ENCODE measurements at regions not wholly inside any gene's neighbourhood (a gene's known extent, or its start where the extent isn't known, plus 50 kb on each side); places are given as distances from the start of the nearest gene placed in this dataset.
"Not testable (repeated sequence)": the region's sequence is repeated elsewhere in the genome, so short reads cannot be mapped to it uniquely, and the experiment has no call there.

- DNase-seq: no peak
Measured at GRCh38 chrX:1778817-1779216, 164.0 kb downstream of the ASMT start.

GRCh38 chrX:1779626-1780025 lies 164.8 kb downstream of the ASMT start:
- no peak for DNase-seq

- DNase-seq: no peak
Measured at GRCh38 chrX:1781766-1782165, 166.9 kb downstream of the ASMT start.

GRCh38 chrX:1784773-1785172 lies 169.9 kb downstream of the ASMT start:
- DNase-seq: no peak

GRCh38 chrX:1788300-1788911 lies 173.5 kb downstream of the ASMT start:
- DNase-seq: no peak

GRCh38 chrX:1792636-1793035 lies 177.8 kb downstream of the ASMT start:
- DNase-seq: no peak

GRCh38 chrX:1794586-1794985 lies 179.7 kb downstream of the ASMT start:
- no peak for DNase-seq

- DNase-seq: no peak
Measured at GRCh38 chrX:1802912-1803311, 188.1 kb downstream of the ASMT start.

- no peak for DNase-seq
Measured at GRCh38 chrX:1803741-1804140, 188.9 kb downstream of the ASMT start.

GRCh38 chrX:1807301-1807731 lies 192.5 kb downstream of the ASMT start:
- peak; percentile 39 for DNase-seq

- no peak for DNase-seq
Measured at GRCh38 chrX:1809581-1809980, 194.7 kb downstream of the ASMT start.

- no peak for DNase-seq
Measured at GRCh38 chrX:1813809-1814208, 198.9 kb downstream of the ASMT start.

- no peak for DNase-seq
Measured at GRCh38 chrX:1815456-1816175, 200.8 kb downstream of the ASMT start.

- DNase-seq: not testable (repeated sequence)
Measured at GRCh38 chrX:1816387-1816982, 201.6 kb downstream of the ASMT start.

- no peak for DNase-seq
Measured at GRCh38 chrX:1821846-1822245, 207.0 kb downstream of the ASMT start.

- no peak for DNase-seq
Measured at GRCh38 chrX:1824855-1825254, 210.0 kb downstream of the ASMT start.

- DNase-seq: no peak
Measured at GRCh38 chrX:1833656-1834360, 218.9 kb downstream of the ASMT start.

GRCh38 chrX:1835056-1835455 lies 220.2 kb downstream of the ASMT start:
- DNase-seq: no peak

- no peak for DNase-seq
Measured at GRCh38 chrX:1836683-1837082, 221.8 kb downstream of the ASMT start.

- DNase-seq: no peak
Measured at GRCh38 chrX:1841746-1842145, 226.9 kb downstream of the ASMT start.

GRCh38 chrX:1847000-1847399 lies 232.1 kb downstream of the ASMT start:
- DNase-seq: not testable (repeated sequence)

GRCh38 chrX:1847790-1848189 lies 232.9 kb downstream of the ASMT start:
- not testable (repeated sequence) for DNase-seq

GRCh38 chrX:1851527-1851926 lies 236.7 kb downstream of the ASMT start:
- DNase-seq: no peak
